TTC549 (cell line): ENCODE measurements at regions not wholly inside any gene's neighbourhood (a gene's known extent, or its start where the extent isn't known, plus 50 kb on each side); places are given as distances from the start of the nearest gene placed in this dataset.
"Not testable (repeated sequence)": the region's sequence is repeated elsewhere in the genome, so short reads cannot be mapped to it uniquely, and the experiment has no call there.

Experiments
- FAIRE-seq: peaks from 2 replicates; lab custom pipeline; 2012; peaks lifted over from hg19 to GRCh38; lab: Jason Lieb, UNC

- no peak for FAIRE-seq
These were observed 163.2 kb upstream of the NBPF11 start for GRCh38 chr1:148315071-148315811.

- FAIRE-seq = no peak
These were observed 158.7 kb upstream of the NBPF11 start for GRCh38 chr1:148310807-148311206.

- no peak for FAIRE-seq
These were observed 157.9 kb upstream of the NBPF11 start for GRCh38 chr1:148309940-148310500.

- FAIRE-seq = no peak
These were observed 156.9 kb upstream of the NBPF11 start for GRCh38 chr1:148308832-148309458.

GRCh38 chr1:148307583-148308185 lies 155.6 kb upstream of the NBPF11 start:
- FAIRE-seq = no peak

GRCh38 chr1:148304935-148305334 lies 152.9 kb upstream of the NBPF11 start:
- not testable (repeated sequence) for FAIRE-seq

- not testable (repeated sequence) for FAIRE-seq
These were observed 150.7 kb upstream of the NBPF11 start for GRCh38 chr1:148302586-148303364.

GRCh38 chr1:148297852-148298251 lies 145.8 kb upstream of the NBPF11 start:
- not testable (repeated sequence) for FAIRE-seq

GRCh38 chr1:148296511-148296910 lies 144.4 kb upstream of the NBPF11 start:
- no peak for FAIRE-seq

GRCh38 chr1:148294116-148294807 lies 142.2 kb upstream of the NBPF11 start:
- no peak for FAIRE-seq

GRCh38 chr1:148293651-148294050 lies 141.6 kb upstream of the NBPF11 start:
- FAIRE-seq = no peak

- FAIRE-seq = no peak
These were observed 140.8 kb upstream of the NBPF11 start for GRCh38 chr1:148292915-148293314.

GRCh38 chr1:148290881-148291280 lies 138.8 kb upstream of the NBPF11 start:
- FAIRE-seq = no peak

GRCh38 chr1:148289647-148290046 lies 137.6 kb upstream of the NBPF11 start:
- no peak for FAIRE-seq

- FAIRE-seq = not testable (repeated sequence)
These were observed 133.9 kb upstream of the NBPF11 start for GRCh38 chr1:148285946-148286345.

- not testable (repeated sequence) for FAIRE-seq
These were observed 128.9 kb upstream of the NBPF11 start for GRCh38 chr1:148280831-148281572.

- not testable (repeated sequence) for FAIRE-seq
These were observed 127.0 kb upstream of the NBPF11 start for GRCh38 chr1:148279002-148279542.

GRCh38 chr1:148277865-148278279 lies 125.8 kb upstream of the NBPF11 start:
- not testable (repeated sequence) for FAIRE-seq

- not testable (repeated sequence) for FAIRE-seq
These were observed 115.0 kb upstream of the NBPF11 start for GRCh38 chr1:148267066-148267465.
